ENCODE measurements at regions not wholly inside any gene's neighbourhood (a gene's known extent, or its start where the extent isn't known, plus 50 kb on each side); places are given as distances from the start of the nearest gene placed in this dataset.

DNA sequence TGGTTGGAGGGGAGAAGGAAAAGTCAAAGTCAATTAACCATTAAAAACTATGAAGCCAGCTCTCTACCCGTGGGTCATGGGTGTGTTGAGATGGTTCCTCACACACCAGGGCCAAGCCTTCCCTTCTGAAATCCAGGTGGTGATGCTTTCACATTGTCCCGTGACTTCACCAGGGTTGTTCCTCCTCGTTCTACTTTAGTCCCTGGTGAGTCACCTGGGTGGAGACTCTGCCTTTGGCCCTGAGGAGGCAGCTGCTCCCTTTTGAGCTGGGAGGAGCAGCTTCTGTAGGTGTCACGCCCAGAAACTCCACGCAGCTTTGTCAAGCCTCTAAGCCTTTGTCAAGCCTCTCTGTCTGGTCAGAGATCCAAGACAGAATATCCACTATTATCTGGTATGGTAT, 348.3 kb downstream of the BMP4 start:
- H3K4me1 ChIP-seq (ENCODE audit: control insufficient read depth, extremely low read depth, insufficient read depth, low read length) = no peaks in the 10 kb centered on the region
- H3K79me2 ChIP-seq (ENCODE audit: control insufficient read depth, insufficient read depth, low read length) = no peaks in the 10 kb centered on the region
- TF ChIP-seq EZH2 (IDR thresholded peaks at IDR 0.05; ENCODE audit: low read length, missing control alignments) = no peak
- TF ChIP-seq, protein P1, sequence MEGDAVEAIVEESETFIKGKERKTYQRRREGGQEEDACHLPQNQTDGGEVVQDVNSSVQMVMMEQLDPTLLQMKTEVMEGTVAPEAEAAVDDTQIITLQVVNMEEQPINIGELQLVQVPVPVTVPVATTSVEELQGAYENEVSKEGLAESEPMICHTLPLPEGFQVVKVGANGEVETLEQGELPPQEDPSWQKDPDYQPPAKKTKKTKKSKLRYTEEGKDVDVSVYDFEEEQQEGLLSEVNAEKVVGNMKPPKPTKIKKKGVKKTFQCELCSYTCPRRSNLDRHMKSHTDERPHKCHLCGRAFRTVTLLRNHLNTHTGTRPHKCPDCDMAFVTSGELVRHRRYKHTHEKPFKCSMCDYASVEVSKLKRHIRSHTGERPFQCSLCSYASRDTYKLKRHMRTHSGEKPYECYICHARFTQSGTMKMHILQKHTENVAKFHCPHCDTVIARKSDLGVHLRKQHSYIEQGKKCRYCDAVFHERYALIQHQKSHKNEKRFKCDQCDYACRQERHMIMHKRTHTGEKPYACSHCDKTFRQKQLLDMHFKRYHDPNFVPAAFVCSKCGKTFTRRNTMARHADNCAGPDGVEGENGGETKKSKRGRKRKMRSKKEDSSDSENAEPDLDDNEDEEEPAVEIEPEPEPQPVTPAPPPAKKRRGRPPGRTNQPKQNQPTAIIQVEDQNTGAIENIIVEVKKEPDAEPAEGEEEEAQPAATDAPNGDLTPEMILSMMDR (conservative IDR thresholded peaks at IDR 0.05 in 1 of 2, IDR thresholded peaks at IDR 0.05 in 1 of 2; ENCODE audit: low read depth in 1 of 2, low read length in 2 of 2) = no peak
- no peak for DNase-seq (ENCODE audit: low read depth in 2 of 2)
- H3K9me3 ChIP-seq (ENCODE audit: control insufficient read depth, insufficient read depth, low read depth, low read length) = no peaks in the 10 kb centered on the region
- H3K9ac ChIP-seq (ENCODE audit: insufficient read depth, low read length) = no peak overlapping the region
- H3K4me3 ChIP-seq (replicated peaks in 1 of 4; ENCODE audit: control extremely low read depth in 1 of 4, insufficient read depth in 1 of 4, low read depth in 3 of 4, low read length in 4 of 4) = no peak overlapping the region
- no peaks in the 10 kb centered on the region for H3K36me3 ChIP-seq (ENCODE audit: control insufficient read depth, insufficient read depth, low read length)
- no peak overlapping the region for H3K4me2 ChIP-seq (ENCODE audit: extremely low read depth, insufficient read depth, low read length)
- no peak overlapping the region for H2AFZ ChIP-seq (ENCODE audit: low read length)
- H3K27ac ChIP-seq (ENCODE audit: insufficient read depth, low read length) = no peak overlapping the region
- H3K27me3 ChIP-seq (ENCODE audit: control insufficient read depth, insufficient read depth, low read length) = no peaks in the 10 kb centered on the region
- H4K20me1 ChIP-seq (ENCODE audit: control insufficient read depth, extremely low read depth, insufficient read depth, low read length) = no peaks in the 10 kb centered on the region

DNA sequence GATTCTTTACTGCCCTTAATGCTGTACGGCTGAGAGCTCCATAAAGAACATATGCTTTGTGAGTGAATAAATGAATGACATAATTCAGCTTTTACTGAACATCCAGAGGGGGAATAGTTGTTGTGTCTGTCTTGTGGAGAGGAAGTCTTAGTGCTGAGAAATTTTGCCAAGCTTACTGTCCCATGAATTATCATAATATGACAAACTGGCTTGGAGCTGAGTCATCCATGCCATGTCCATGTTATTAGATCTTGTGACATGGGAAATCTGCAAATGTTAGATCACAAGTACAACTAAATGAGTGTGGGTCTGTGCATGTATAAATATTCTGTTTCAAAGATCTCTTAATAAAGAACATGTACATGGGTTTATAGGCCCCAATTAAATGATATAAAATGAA, 350.4 kb downstream of the BMP4 start:
- no peak overlapping the region for H3K4me2 ChIP-seq (ENCODE audit: extremely low read depth, insufficient read depth, low read length)
- H3K9ac ChIP-seq (ENCODE audit: insufficient read depth, low read length) = no peak overlapping the region
- H3K79me2 ChIP-seq (ENCODE audit: control insufficient read depth, insufficient read depth, low read length) = no peaks in the 10 kb centered on the region
- no peaks in the 10 kb centered on the region for H3K4me1 ChIP-seq (ENCODE audit: control insufficient read depth, extremely low read depth, insufficient read depth, low read length)
- H3K4me3 ChIP-seq (replicated peaks in 1 of 4; ENCODE audit: control extremely low read depth in 1 of 4, insufficient read depth in 1 of 4, low read depth in 3 of 4, low read length in 4 of 4) = no peak overlapping the region
- H4K20me1 ChIP-seq (ENCODE audit: control insufficient read depth, extremely low read depth, insufficient read depth, low read length) = no peaks in the 10 kb centered on the region
- no peaks in the 10 kb centered on the region for H3K27me3 ChIP-seq (ENCODE audit: control insufficient read depth, insufficient read depth, low read length)
- no peak for TF ChIP-seq EZH2 (IDR thresholded peaks at IDR 0.05; ENCODE audit: low read length, missing control alignments)
- TF ChIP-seq, protein P1 (conservative IDR thresholded peaks at IDR 0.05 in 1 of 2, IDR thresholded peaks at IDR 0.05 in 1 of 2; ENCODE audit: low read depth in 1 of 2, low read length in 2 of 2) = no peak
- no peaks in the 10 kb centered on the region for H3K9me3 ChIP-seq (ENCODE audit: control insufficient read depth, insufficient read depth, low read depth, low read length)
- no peak for DNase-seq (ENCODE audit: low read depth in 2 of 2)
- H3K27ac ChIP-seq (ENCODE audit: insufficient read depth, low read length) = no peak overlapping the region
- H3K36me3 ChIP-seq (ENCODE audit: control insufficient read depth, insufficient read depth, low read length) = no peaks in the 10 kb centered on the region
- no peak overlapping the region for H2AFZ ChIP-seq (ENCODE audit: low read length)

DNA sequence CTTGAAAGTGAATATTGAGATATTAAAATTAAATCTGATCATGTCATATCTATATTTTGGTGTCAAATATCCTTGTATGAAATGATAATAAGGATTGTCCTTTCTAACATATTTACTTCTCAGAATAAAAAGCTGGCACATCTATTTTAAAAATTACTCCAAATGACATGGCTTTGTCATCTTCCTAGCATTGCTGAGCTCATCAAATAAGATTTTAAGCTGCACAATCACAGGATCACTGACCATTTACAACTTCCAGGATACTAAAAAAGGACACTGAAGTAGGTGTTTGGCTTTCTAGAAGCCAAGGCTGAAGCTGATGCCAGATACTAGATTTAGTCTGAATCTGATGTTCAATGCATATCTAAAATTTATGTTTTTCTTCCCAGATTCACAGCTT, 351.1 kb downstream of the BMP4 start:
- H3K27ac ChIP-seq (ENCODE audit: insufficient read depth, low read length) = no peak overlapping the region
- H3K27me3 ChIP-seq (ENCODE audit: control insufficient read depth, insufficient read depth, low read length) = no peaks in the 10 kb centered on the region
- no peaks in the 10 kb centered on the region for H4K20me1 ChIP-seq (ENCODE audit: control insufficient read depth, extremely low read depth, insufficient read depth, low read length)
- no peak for TF ChIP-seq EZH2 (IDR thresholded peaks at IDR 0.05; ENCODE audit: low read length, missing control alignments)
- TF ChIP-seq, protein P1 (conservative IDR thresholded peaks at IDR 0.05 in 1 of 2, IDR thresholded peaks at IDR 0.05 in 1 of 2; ENCODE audit: low read depth in 1 of 2, low read length in 2 of 2) = no peak
- no peaks in the 10 kb centered on the region for H3K4me1 ChIP-seq (ENCODE audit: control insufficient read depth, extremely low read depth, insufficient read depth, low read length)
- no peak overlapping the region for H3K9ac ChIP-seq (ENCODE audit: insufficient read depth, low read length)
- H3K4me3 ChIP-seq (replicated peaks in 1 of 4; ENCODE audit: control extremely low read depth in 1 of 4, insufficient read depth in 1 of 4, low read depth in 3 of 4, low read length in 4 of 4) = no peak overlapping the region
- no peak overlapping the region for H2AFZ ChIP-seq (ENCODE audit: low read length)
- no peaks in the 10 kb centered on the region for H3K9me3 ChIP-seq (ENCODE audit: control insufficient read depth, insufficient read depth, low read depth, low read length)
- H3K79me2 ChIP-seq (ENCODE audit: control insufficient read depth, insufficient read depth, low read length) = no peaks in the 10 kb centered on the region
- no peaks in the 10 kb centered on the region for H3K36me3 ChIP-seq (ENCODE audit: control insufficient read depth, insufficient read depth, low read length)
- DNase-seq (ENCODE audit: low read depth in 2 of 2) = no peak
- no peak overlapping the region for H3K4me2 ChIP-seq (ENCODE audit: extremely low read depth, insufficient read depth, low read length)

Data from fibroblast of lung (primary cell).